ENCODE measurements at regions not wholly inside any gene's neighbourhood (a gene's known extent, or its start where the extent isn't known, plus 50 kb on each side); places are given as distances from the start of the nearest gene placed in this dataset.

- DNase-seq: no peak
Measured at GRCh38 chr18:29629493-29630036, 1413.0 kb downstream of the DSC3 start.

GRCh38 chr18:29626094-29626493 is 1416.4 kb downstream of the DSC3 start:
- no peak for DNase-seq

- DNase-seq: no peak
Measured at GRCh38 chr18:29616867-29617266, 1425.7 kb downstream of the DSC3 start.

- DNase-seq: no peak
Measured at GRCh38 chr18:29608982-29609381, 1432.1 kb upstream of the CDH2 start.

- no peak for DNase-seq
Measured at GRCh38 chr18:29605365-29605764, 1428.4 kb upstream of the CDH2 start.

GRCh38 chr18:29596959-29597358 is 1420.0 kb upstream of the CDH2 start:
- DNase-seq: no peak

GRCh38 chr18:29594493-29594892 is 1417.6 kb upstream of the CDH2 start:
- no peak for DNase-seq

- no peak for DNase-seq
Measured at GRCh38 chr18:29588446-29589100, 1411.6 kb upstream of the CDH2 start.

GRCh38 chr18:29586210-29586609 is 1409.3 kb upstream of the CDH2 start:
- no peak for DNase-seq

- DNase-seq: no peak
Measured at GRCh38 chr18:29560270-29560669, 1383.3 kb upstream of the CDH2 start.

GRCh38 chr18:29556070-29556469 is 1379.1 kb upstream of the CDH2 start:
- DNase-seq: no peak

- DNase-seq: no peak
Measured at GRCh38 chr18:29549759-29550158, 1372.8 kb upstream of the CDH2 start.

- no peak for DNase-seq
Measured at GRCh38 chr18:29547626-29548025, 1370.7 kb upstream of the CDH2 start.

GRCh38 chr18:29540548-29540947 is 1363.6 kb upstream of the CDH2 start:
- DNase-seq: no peak

- DNase-seq: no peak
Measured at GRCh38 chr18:29531746-29532145, 1354.8 kb upstream of the CDH2 start.

GRCh38 chr18:29523371-29523770 is 1346.4 kb upstream of the CDH2 start:
- DNase-seq: no peak

GRCh38 chr18:29512761-29513160 is 1335.8 kb upstream of the CDH2 start:
- DNase-seq: no peak

- no peak for DNase-seq
Measured at GRCh38 chr18:29512203-29512602, 1335.3 kb upstream of the CDH2 start.

GRCh38 chr18:29501952-29502351 is 1325.0 kb upstream of the CDH2 start:
- no peak for DNase-seq

- no peak for DNase-seq
Measured at GRCh38 chr18:29496152-29496680, 1319.3 kb upstream of the CDH2 start.

GRCh38 chr18:29494371-29494770 is 1317.4 kb upstream of the CDH2 start:
- no peak for DNase-seq

- DNase-seq: no peak
Measured at GRCh38 chr18:29491907-29492306, 1315.0 kb upstream of the CDH2 start.

GRCh38 chr18:29488617-29489016 is 1311.7 kb upstream of the CDH2 start:
- DNase-seq: no peak

- no peak for DNase-seq
Measured at GRCh38 chr18:29465526-29465925, 1288.6 kb upstream of the CDH2 start.

GRCh38 chr18:29459972-29460371 is 1283.0 kb upstream of the CDH2 start:
- no peak for DNase-seq
